ENCODE measurements at regions not wholly inside any gene's neighbourhood (a gene's known extent, or its start where the extent isn't known, plus 50 kb on each side); places are given as distances from the start of the nearest gene placed in this dataset.

DNA sequence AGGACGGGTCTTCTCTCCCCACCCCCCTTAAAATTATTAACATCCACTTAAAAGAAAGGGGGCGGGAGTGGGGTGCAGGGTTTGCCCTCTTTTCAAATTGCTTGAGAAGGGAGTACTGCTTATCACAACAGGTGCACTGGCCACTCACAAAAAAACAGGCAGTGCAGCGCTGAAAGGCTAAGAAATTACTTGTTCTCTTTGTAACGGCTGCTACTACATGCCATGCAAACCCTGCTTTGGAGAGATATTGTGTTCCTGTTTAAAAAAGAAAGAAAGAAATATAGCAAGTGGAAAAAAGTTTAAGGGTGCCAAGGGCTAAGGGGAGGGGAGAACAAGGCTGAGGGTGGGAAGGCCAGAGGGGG is 312.7 kb upstream of the JARID2 start:
- Histone ChIP-seq H3K27ac (ENCODE audit: control insufficient read depth, insufficient read depth) (no peak overlapping the region), H3K9me3 (replicated peaks; ENCODE audit: control insufficient read depth, insufficient read depth, low read length) (no peaks in the 10 kb centered on the region), H4K20me1 (ENCODE audit: control insufficient read depth, insufficient read depth) (no peaks in the 10 kb centered on the region), H3K4me1 (ENCODE audit: control insufficient read depth, insufficient read depth, low read length) (no peaks in the 10 kb centered on the region; the same call in 1 of the 2 replicates), H3K9ac (ENCODE audit: control insufficient read depth, insufficient read depth, low read length) (no peak overlapping the region), H3K4me3 (no peak overlapping the region), H3K4me2 (ENCODE audit: control insufficient read depth, insufficient read depth) (no peak overlapping the region), H3K79me2 (ENCODE audit: control insufficient read depth, insufficient read depth, low read length) (no peaks in the 10 kb centered on the region), H3K36me3 (ENCODE audit: control insufficient read depth in 2 of 2, insufficient read depth in 2 of 2, low read length in 1 of 2) (no peaks in the 10 kb centered on the region), H3K27me3 (replicated peaks in 1 of 2; ENCODE audit: control insufficient read depth in 2 of 2, insufficient read depth in 2 of 2, low read length in 1 of 2) (no peaks in the 10 kb centered on the region), H2AFZ (ENCODE audit: control insufficient read depth, low read depth, low read length) (no peak overlapping the region)
- DNase-seq (ENCODE audit: low read depth, low spot score) (no peak), ATAC-seq (no peak), FAIRE-seq (no peak)
- ChIA-PET CTCF (interaction anchor here (1.6 kb wide), 1 partner anchor 35 kb away, joined by 4 read pairs; no protein-coding TSS in a partner anchor), RAD21 (ENCODE audit: unreplicated experiment) (no interaction called here), SMC1A (ENCODE audit: uncharacterized antibody, unreplicated experiment) (no interaction called here), POLR2A (no interaction called here)
- intact Hi-C loops (cut with micrococcal nuclease; ENCODE audit: unreplicated experiment): no loop called here
- 68% methylated on average over 4 of the region's 4 CpGs for WGBS (ENCODE audit: insufficient coverage, insufficient replicate concordance, low lambda C conversion rate, missing lambda C conversion rate)
- no TSS peak for BruUV-seq (replicated peaks)
- TF ChIP-seq TAF1 (IDR thresholded peaks at IDR 0.05; ENCODE audit: borderline replicate concordance, low read depth, low read length) (no peak), RAD51 (IDR thresholded peaks at IDR 0.05) (no peak), CEBPB (IDR thresholded peaks at IDR 0.05; ENCODE audit: borderline replicate concordance in 1 of 2, low read depth in 2 of 2, low read length in 2 of 2) (no peak), KLF5 (IDR thresholded peaks at IDR 0.05; ENCODE audit: partially characterized antibody) (no peak), ZSCAN29 (IDR thresholded peaks at IDR 0.05) (no peak), TCF7 (IDR thresholded peaks at IDR 0.05; ENCODE audit: borderline replicate concordance) (no peak), DPF2 (IDR thresholded peaks at IDR 0.05) (no peak)
- TF ChIP-seq, protein P1, sequence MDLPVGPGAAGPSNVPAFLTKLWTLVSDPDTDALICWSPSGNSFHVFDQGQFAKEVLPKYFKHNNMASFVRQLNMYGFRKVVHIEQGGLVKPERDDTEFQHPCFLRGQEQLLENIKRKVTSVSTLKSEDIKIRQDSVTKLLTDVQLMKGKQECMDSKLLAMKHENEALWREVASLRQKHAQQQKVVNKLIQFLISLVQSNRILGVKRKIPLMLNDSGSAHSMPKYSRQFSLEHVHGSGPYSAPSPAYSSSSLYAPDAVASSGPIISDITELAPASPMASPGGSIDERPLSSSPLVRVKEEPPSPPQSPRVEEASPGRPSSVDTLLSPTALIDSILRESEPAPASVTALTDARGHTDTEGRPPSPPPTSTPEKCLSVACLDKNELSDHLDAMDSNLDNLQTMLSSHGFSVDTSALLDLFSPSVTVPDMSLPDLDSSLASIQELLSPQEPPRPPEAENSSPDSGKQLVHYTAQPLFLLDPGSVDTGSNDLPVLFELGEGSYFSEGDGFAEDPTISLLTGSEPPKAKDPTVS (IDR thresholded peaks at IDR 0.05; ENCODE audit: low read depth, low read length): no peak
- TF ChIP-seq, protein P2, sequence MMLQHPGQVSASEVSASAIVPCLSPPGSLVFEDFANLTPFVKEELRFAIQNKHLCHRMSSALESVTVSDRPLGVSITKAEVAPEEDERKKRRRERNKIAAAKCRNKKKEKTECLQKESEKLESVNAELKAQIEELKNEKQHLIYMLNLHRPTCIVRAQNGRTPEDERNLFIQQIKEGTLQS (IDR thresholded peaks at IDR 0.05; ENCODE audit: borderline replicate concordance, extremely low read depth, low read depth, low read length): no peak
- TF ChIP-seq, protein P3, sequence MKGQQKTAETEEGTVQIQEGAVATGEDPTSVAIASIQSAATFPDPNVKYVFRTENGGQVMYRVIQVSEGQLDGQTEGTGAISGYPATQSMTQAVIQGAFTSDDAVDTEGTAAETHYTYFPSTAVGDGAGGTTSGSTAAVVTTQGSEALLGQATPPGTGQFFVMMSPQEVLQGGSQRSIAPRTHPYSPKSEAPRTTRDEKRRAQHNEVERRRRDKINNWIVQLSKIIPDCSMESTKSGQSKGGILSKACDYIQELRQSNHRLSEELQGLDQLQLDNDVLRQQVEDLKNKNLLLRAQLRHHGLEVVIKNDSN (IDR thresholded peaks at IDR 0.05; ENCODE audit: borderline replicate concordance, extremely low read length, insufficient read depth, low read depth, low read length): no peak
- TF ChIP-seq, protein P4, sequence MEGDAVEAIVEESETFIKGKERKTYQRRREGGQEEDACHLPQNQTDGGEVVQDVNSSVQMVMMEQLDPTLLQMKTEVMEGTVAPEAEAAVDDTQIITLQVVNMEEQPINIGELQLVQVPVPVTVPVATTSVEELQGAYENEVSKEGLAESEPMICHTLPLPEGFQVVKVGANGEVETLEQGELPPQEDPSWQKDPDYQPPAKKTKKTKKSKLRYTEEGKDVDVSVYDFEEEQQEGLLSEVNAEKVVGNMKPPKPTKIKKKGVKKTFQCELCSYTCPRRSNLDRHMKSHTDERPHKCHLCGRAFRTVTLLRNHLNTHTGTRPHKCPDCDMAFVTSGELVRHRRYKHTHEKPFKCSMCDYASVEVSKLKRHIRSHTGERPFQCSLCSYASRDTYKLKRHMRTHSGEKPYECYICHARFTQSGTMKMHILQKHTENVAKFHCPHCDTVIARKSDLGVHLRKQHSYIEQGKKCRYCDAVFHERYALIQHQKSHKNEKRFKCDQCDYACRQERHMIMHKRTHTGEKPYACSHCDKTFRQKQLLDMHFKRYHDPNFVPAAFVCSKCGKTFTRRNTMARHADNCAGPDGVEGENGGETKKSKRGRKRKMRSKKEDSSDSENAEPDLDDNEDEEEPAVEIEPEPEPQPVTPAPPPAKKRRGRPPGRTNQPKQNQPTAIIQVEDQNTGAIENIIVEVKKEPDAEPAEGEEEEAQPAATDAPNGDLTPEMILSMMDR (IDR thresholded peaks at IDR 0.05 in 2 of 3, conservative IDR thresholded peaks at IDR 0.05 in 1 of 3; ENCODE audit: control insufficient read depth in 2 of 3, extremely low read depth in 1 of 3, insufficient read depth in 1 of 3, low read depth in 3 of 3, low read length in 3 of 3): no peak
- TF ChIP-seq, protein P5, sequence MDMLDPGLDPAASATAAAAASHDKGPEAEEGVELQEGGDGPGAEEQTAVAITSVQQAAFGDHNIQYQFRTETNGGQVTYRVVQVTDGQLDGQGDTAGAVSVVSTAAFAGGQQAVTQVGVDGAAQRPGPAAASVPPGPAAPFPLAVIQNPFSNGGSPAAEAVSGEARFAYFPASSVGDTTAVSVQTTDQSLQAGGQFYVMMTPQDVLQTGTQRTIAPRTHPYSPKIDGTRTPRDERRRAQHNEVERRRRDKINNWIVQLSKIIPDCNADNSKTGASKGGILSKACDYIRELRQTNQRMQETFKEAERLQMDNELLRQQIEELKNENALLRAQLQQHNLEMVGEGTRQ (IDR thresholded peaks at IDR 0.05; ENCODE audit: borderline replicate concordance, low read depth, low read length): no peak
- in situ Hi-C loops (cut with MboI): no loop called here

All from GM12878 (cell line).